SK-N-DZ (cell line): ENCODE measurements at regions not wholly inside any gene's neighbourhood (a gene's known extent, or its start where the extent isn't known, plus 50 kb on each side); places are given as distances from the start of the nearest gene placed in this dataset.

Experiments
- small RNA-seq, 2 experiments: library from RNA; depleted of rRNA; stranded (forward); fragments of <200 nt; gene quantifications; one replicate each; pipeline ENCODE3, GENCODE V24; 2014

Small RNAs in the stretch of these regions (small RNA-seq; reads per million reads assigned to genes)
- 0 to 0.04 reads per million in 2 experiments for gene RF00139
- 0 reads per million in 2 experiments for gene RF02091
